ENCODE measurements at regions not wholly inside any gene's neighbourhood (a gene's known extent, or its start where the extent isn't known, plus 50 kb on each side); places are given as distances from the start of the nearest gene placed in this dataset.
"Not testable (repeated sequence)": the region's sequence is repeated elsewhere in the genome, so short reads cannot be mapped to it uniquely, and the experiment has no call there.

- not testable (repeated sequence) for H3K9me3 ChIP-seq (ENCODE audit: insufficient read depth, low read depth, low read length); H3K27me3 ChIP-seq (ENCODE audit: insufficient read depth, low read length); H3K27ac ChIP-seq (ENCODE audit: low read depth, low read length); H3K4me1 ChIP-seq (ENCODE audit: insufficient read depth, low read length); H3K4me3 ChIP-seq (ENCODE audit: low read length); H3K36me3 ChIP-seq (ENCODE audit: insufficient read depth, low read length); H3K9ac ChIP-seq (ENCODE audit: low read depth, low read length)
- WGBS, result 61% methylated on average over 24 of the region's 24 CpGs
Observed at GRCh38 chr15:77900331-77900963, 177.1 kb downstream of the TBC1D2B start.

- H3K4me1 ChIP-seq (ENCODE audit: insufficient read depth, low read length); H3K36me3 ChIP-seq (ENCODE audit: insufficient read depth, low read length); H3K4me3 ChIP-seq (ENCODE audit: low read length); H3K27ac ChIP-seq (ENCODE audit: low read depth, low read length); H3K9me3 ChIP-seq (ENCODE audit: insufficient read depth, low read depth, low read length); H3K27me3 ChIP-seq (ENCODE audit: insufficient read depth, low read length); H3K9ac ChIP-seq (ENCODE audit: low read depth, low read length): not testable (repeated sequence)
- WGBS, result 77% methylated on average over 3 of the region's 8 CpGs
Observed at GRCh38 chr15:77899776-77900175, 177.7 kb downstream of the TBC1D2B start.

GRCh38 chr15:77898811-77899730 lies 178.4 kb downstream of the TBC1D2B start:
- H3K27me3 ChIP-seq (ENCODE audit: insufficient read depth, low read length), result no peaks in the 10 kb centered on the region
- H3K4me1 ChIP-seq (ENCODE audit: insufficient read depth, low read length), result no peaks in the 10 kb centered on the region
- no peak overlapping the region for H3K4me3 ChIP-seq (ENCODE audit: low read length)
- no peaks in the 10 kb centered on the region for H3K9me3 ChIP-seq (ENCODE audit: insufficient read depth, low read depth, low read length)
- no peaks in the 10 kb centered on the region for H3K36me3 ChIP-seq (ENCODE audit: insufficient read depth, low read length)
- WGBS, result 90% methylated on average over 34 of the region's 34 CpGs
- no peak overlapping the region for H3K27ac ChIP-seq (ENCODE audit: low read depth, low read length)
- H3K9ac ChIP-seq (ENCODE audit: low read depth, low read length), result no peak overlapping the region

- Histone ChIP-seq H3K9ac (ENCODE audit: low read depth, low read length) (no peak overlapping the region), H3K27me3 (ENCODE audit: insufficient read depth, low read length) (no peaks in the 10 kb centered on the region), H3K36me3 (ENCODE audit: insufficient read depth, low read length) (no peaks in the 10 kb centered on the region), H3K9me3 (ENCODE audit: insufficient read depth, low read depth, low read length) (no peaks in the 10 kb centered on the region), H3K4me1 (ENCODE audit: insufficient read depth, low read length) (no peaks in the 10 kb centered on the region), H3K27ac (ENCODE audit: low read depth, low read length) (no peak overlapping the region), H3K4me3 (ENCODE audit: low read length) (no peak overlapping the region)
- 95% methylated on average over 12 of the region's 12 CpGs for WGBS
Observed at GRCh38 chr15:77897896-77898406, 179.6 kb downstream of the TBC1D2B start.

GRCh38 chr15:77897113-77897895 lies 180.2 kb downstream of the TBC1D2B start:
- H3K9ac ChIP-seq (ENCODE audit: low read depth, low read length); H3K36me3 ChIP-seq (ENCODE audit: insufficient read depth, low read length); H3K4me3 ChIP-seq (ENCODE audit: low read length); H3K27me3 ChIP-seq (ENCODE audit: insufficient read depth, low read length); H3K4me1 ChIP-seq (ENCODE audit: insufficient read depth, low read length); H3K9me3 ChIP-seq (ENCODE audit: insufficient read depth, low read depth, low read length); H3K27ac ChIP-seq (ENCODE audit: low read depth, low read length): not testable (repeated sequence)
- 93% methylated on average over 37 of the region's 37 CpGs for WGBS

- not testable (repeated sequence) for H3K4me1 ChIP-seq (ENCODE audit: insufficient read depth, low read length); H3K4me3 ChIP-seq (ENCODE audit: low read length); H3K27ac ChIP-seq (ENCODE audit: low read depth, low read length); H3K27me3 ChIP-seq (ENCODE audit: insufficient read depth, low read length); H3K36me3 ChIP-seq (ENCODE audit: insufficient read depth, low read length); H3K9ac ChIP-seq (ENCODE audit: low read depth, low read length); H3K9me3 ChIP-seq (ENCODE audit: insufficient read depth, low read depth, low read length)
- WGBS, result 91% methylated on average over 29 of the region's 32 CpGs
Observed at GRCh38 chr15:77896147-77897112, 181.1 kb downstream of the TBC1D2B start.

- WGBS, result 95% methylated on average over 3 of the region's 3 CpGs
- Histone ChIP-seq H3K27ac (ENCODE audit: low read depth, low read length) (no peak overlapping the region), H3K9me3 (ENCODE audit: insufficient read depth, low read depth, low read length) (no peaks in the 10 kb centered on the region), H3K9ac (ENCODE audit: low read depth, low read length) (no peak overlapping the region), H3K4me1 (ENCODE audit: insufficient read depth, low read length) (no peaks in the 10 kb centered on the region), H3K27me3 (ENCODE audit: insufficient read depth, low read length) (no peaks in the 10 kb centered on the region), H3K4me3 (ENCODE audit: low read length) (no peak overlapping the region), H3K36me3 (ENCODE audit: insufficient read depth, low read length) (no peaks in the 10 kb centered on the region)
Observed at GRCh38 chr15:77895742-77896141, 181.8 kb downstream of the TBC1D2B start.

GRCh38 chr15:77895145-77895544 lies 182.4 kb downstream of the TBC1D2B start:
- not testable (repeated sequence) for H3K9me3 ChIP-seq (ENCODE audit: insufficient read depth, low read depth, low read length); H3K4me1 ChIP-seq (ENCODE audit: insufficient read depth, low read length); H3K27ac ChIP-seq (ENCODE audit: low read depth, low read length); H3K9ac ChIP-seq (ENCODE audit: low read depth, low read length); H3K27me3 ChIP-seq (ENCODE audit: insufficient read depth, low read length); H3K36me3 ChIP-seq (ENCODE audit: insufficient read depth, low read length); H3K4me3 ChIP-seq (ENCODE audit: low read length)
- WGBS, result 89% methylated on average over 4 of the region's 4 CpGs

- WGBS, result 93% methylated on average over 43 of the region's 52 CpGs
- H3K4me1 ChIP-seq (ENCODE audit: insufficient read depth, low read length), result not testable (repeated sequence)
Observed at GRCh38 chr15:77893671-77894640, 183.6 kb downstream of the TBC1D2B start.

GRCh38 chr15:77893246-77893645 lies 184.3 kb downstream of the TBC1D2B start:
- 95% methylated on average over 7 of the region's 7 CpGs for WGBS

More at GRCh38 chr15:77893671-77894640, 183.6 kb downstream of the TBC1D2B start:
- H3K36me3 ChIP-seq (ENCODE audit: insufficient read depth, low read length); H3K9ac ChIP-seq (ENCODE audit: low read depth, low read length); H3K9me3 ChIP-seq (ENCODE audit: insufficient read depth, low read depth, low read length); H3K4me3 ChIP-seq (ENCODE audit: low read length); H3K27ac ChIP-seq (ENCODE audit: low read depth, low read length); H3K27me3 ChIP-seq (ENCODE audit: insufficient read depth, low read length): not testable (repeated sequence)

More at GRCh38 chr15:77893246-77893645, 184.3 kb downstream of the TBC1D2B start:
- not testable (repeated sequence) for H3K27me3 ChIP-seq (ENCODE audit: insufficient read depth, low read length); H3K27ac ChIP-seq (ENCODE audit: low read depth, low read length); H3K9ac ChIP-seq (ENCODE audit: low read depth, low read length); H3K9me3 ChIP-seq (ENCODE audit: insufficient read depth, low read depth, low read length); H3K36me3 ChIP-seq (ENCODE audit: insufficient read depth, low read length); H3K4me1 ChIP-seq (ENCODE audit: insufficient read depth, low read length); H3K4me3 ChIP-seq (ENCODE audit: low read length)
